HG03521 (cell line): ENCODE measurements at regions not wholly inside any gene's neighbourhood (a gene's known extent, or its start where the extent isn't known, plus 50 kb on each side); places are given as distances from the start of the nearest gene placed in this dataset.

Experiments used
- ATAC-seq: cut with Tn5 transposase; IDR thresholded peaks from one replicate; pipeline ENCODE4 v1.9.1; 2021; ENCODE audit warnings: mild to moderate bottlenecking, moderate library complexity; ENCODE audit not compliant: unreplicated experiment

GRCh38 chr2:15718103-15718943, 126.7 kb downstream of the DDX1 start:
- ATAC-seq = no peak

GRCh38 chr2:15718944-15719323, 127.3 kb downstream of the DDX1 start:
- ATAC-seq = no peak

- ATAC-seq = no peak
These were observed 128.1 kb downstream of the DDX1 start for GRCh38 chr2:15719566-15720313.

- ATAC-seq = no peak
These were observed 129.1 kb downstream of the DDX1 start for GRCh38 chr2:15720561-15721307.

GRCh38 chr2:15721411-15722067, 129.9 kb downstream of the DDX1 start:
- no peak for ATAC-seq

- ATAC-seq = no peak
These were observed 131.3 kb downstream of the DDX1 start for GRCh38 chr2:15722980-15723379.

- no peak for ATAC-seq
These were observed 132.6 kb downstream of the DDX1 start for GRCh38 chr2:15724235-15724634.

GRCh38 chr2:15725101-15725781, 133.6 kb downstream of the DDX1 start:
- no peak for ATAC-seq

GRCh38 chr2:15725782-15726112, 134.1 kb downstream of the DDX1 start:
- no peak for ATAC-seq

- no peak for ATAC-seq
These were observed 134.8 kb downstream of the DDX1 start for GRCh38 chr2:15726321-15727057.

GRCh38 chr2:15727396-15728244, 136.0 kb downstream of the DDX1 start:
- ATAC-seq = no peak

- no peak for ATAC-seq
These were observed 136.7 kb downstream of the DDX1 start for GRCh38 chr2:15728245-15728938.

- ATAC-seq = no peak
These were observed 137.3 kb downstream of the DDX1 start for GRCh38 chr2:15729001-15729400.

- no peak for ATAC-seq
These were observed 138.3 kb downstream of the DDX1 start for GRCh38 chr2:15729709-15730544.

- ATAC-seq = no peak
These were observed 139.0 kb downstream of the DDX1 start for GRCh38 chr2:15730545-15731212.

GRCh38 chr2:15731213-15731888, 139.7 kb downstream of the DDX1 start:
- no peak for ATAC-seq
